IPS-NIHi7 (cell line): ENCODE measurements at regions not wholly inside any gene's neighbourhood (a gene's known extent, or its start where the extent isn't known, plus 50 kb on each side); places are given as distances from the start of the nearest gene placed in this dataset.
"Not testable (repeated sequence)": the region's sequence is repeated elsewhere in the genome, so short reads cannot be mapped to it uniquely, and the experiment has no call there.

ENCODE experiments used
- DNase-seq: peaks from one replicate; pipeline ENCODE4 v3.0.0; 2012; ENCODE audit warnings: mixed read lengths; ENCODE audit errors: extremely low spot score

DNA sequence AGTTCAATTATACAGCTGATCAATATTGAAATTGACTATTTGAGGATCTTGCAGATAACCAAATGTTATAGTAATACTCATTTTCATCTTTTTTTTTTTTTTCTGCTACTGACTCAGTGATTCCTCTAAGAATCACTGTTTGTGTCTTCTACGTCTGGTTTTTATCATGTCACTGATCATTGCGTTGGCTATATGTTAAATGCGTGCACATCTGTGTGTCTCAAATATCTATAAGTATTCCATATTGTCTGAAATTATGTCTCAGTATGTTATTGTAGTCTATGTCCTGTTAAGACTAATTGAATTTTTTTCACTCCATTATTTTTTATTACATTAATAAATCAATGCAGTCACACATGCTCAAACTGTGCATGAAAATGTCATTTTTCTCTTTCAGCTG is 200.5 kb downstream of the PCDH20 start:
- DNase-seq, result no peak

GRCh38 chr13:61214551-61214950 is 201.1 kb downstream of the PCDH20 start:
- no peak for DNase-seq

DNA sequence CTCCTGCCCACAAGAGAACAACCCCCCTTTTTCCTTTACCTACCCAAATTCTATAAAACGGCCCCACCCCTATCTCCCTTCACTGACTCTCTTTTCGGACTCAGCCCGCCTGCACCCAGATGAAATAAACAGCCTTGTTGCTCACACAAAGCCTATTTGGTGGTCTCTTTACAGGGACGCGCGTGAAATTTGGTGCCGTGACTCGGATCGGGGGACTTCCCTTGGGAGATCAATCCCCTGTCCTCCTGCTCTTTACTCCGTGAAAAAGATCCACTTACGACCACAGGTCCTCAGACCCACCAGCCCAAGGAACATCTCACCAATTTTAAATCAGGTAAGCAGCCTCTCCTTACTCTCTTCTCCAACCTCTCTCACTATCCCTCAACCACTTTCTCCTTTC is 209.8 kb downstream of the PCDH20 start:
- not testable (repeated sequence) for DNase-seq

GRCh38 chr13:61204025-61204424 is 211.6 kb downstream of the PCDH20 start:
- DNase-seq, result no peak

DNA sequence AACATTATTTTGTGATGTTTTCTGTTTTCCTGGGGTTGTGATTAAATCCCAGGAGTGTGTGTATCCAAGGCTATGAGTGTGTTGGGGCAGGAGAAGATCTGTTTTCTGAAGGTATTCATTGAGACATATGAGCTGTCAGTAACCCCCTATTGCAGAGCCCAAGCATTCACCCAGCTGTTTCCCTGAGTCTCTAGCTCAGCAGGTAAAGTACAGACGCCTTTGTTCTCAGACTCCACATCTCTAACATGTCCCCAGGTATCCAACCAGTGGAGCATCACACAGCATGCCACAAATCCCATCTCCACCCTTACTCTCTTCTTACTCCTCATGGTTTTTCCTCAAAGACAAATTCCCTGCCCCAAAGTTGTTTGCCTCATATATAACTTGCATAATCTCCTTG is 213.6 kb downstream of the PCDH20 start:
- peak; percentile 44 for DNase-seq

- no peak for DNase-seq
These were observed 222.8 kb downstream of the PCDH20 start for GRCh38 chr13:61192826-61193225.

DNA sequence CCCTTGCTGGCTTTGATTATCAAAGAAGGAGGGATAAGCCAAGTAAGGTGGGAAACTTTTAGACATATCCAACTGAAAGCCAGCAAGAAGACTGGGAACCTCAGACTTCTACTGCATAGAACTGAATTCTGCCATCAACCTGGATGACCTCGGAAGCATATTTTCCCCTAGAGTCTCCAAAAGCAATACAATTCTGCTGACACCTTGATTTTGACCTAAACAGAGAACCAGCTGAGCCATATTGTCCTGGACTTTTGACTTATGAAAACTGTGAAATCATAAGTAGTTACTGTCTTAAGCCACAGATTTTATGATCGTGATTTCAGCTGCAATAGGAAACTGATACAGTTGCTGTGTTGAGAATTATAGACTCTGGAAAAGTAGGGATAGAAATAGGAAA is 227.6 kb downstream of the PCDH20 start:
- DNase-seq, result no peak

GRCh38 chr13:61187471-61187870 is 228.2 kb downstream of the PCDH20 start:
- DNase-seq, result no peak

DNA sequence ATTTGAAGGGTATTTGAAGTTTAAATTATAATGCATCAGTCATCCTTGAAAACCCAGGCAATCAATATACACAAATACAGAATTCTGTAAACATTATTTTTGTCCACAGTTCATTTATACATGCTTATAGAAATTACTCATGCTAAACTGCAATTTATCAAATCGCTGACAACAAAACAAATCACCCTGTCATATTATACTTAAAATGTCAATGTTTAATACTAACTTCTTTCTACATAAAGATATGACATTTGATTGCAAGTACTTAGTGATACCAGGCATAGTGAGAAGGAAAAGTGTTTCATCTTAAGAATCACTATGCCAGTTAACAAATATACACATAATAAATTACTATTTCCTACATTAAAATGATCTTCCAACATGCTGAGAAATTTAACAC is 232.0 kb downstream of the PCDH20 start:
- no peak for DNase-seq

DNA sequence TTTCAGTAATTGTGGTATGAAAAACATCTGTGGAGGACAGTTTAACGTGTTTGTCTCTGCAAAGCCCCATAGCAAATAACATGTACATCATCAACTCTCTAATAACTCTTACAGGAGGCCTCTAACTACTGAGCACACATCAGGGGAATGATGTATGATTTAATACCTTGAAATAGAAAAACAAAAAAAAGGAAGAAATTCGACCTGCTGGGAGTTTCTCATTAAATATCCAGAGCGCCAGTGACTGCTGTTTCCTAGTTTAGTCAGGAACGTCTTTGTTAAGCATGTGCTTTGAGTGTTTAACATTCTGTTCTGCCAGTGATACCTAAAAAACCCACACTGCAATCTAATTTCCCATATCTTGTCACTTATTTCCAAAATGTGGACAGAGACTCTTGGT is 235.4 kb downstream of the PCDH20 start:
- no peak for DNase-seq

GRCh38 chr13:61179741-61180140 is 235.9 kb downstream of the PCDH20 start:
- DNase-seq, result no peak

DNA sequence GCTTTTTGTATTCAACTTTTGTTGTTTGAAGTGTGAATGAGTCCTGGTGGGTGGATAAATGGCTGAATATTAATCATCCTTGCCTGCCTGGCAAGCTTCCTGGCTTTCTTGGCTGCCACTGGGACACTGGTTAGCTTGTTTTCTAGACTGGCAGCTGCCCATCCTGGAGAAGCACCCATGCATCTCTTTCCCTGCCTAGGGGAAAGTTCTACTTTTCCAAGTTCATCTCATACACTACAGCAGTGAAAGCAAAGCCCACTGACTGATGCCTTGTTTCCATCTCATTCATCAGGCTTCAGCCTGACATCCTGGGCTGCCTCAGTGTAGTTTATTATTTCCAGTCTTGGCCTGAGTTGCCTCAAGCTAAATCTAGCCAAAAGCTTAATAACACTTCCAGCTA is 244.8 kb downstream of the PCDH20 start:
- DNase-seq, result no peak

GRCh38 chr13:61162636-61163035 is 253.0 kb downstream of the PCDH20 start:
- DNase-seq, result no peak

DNA sequence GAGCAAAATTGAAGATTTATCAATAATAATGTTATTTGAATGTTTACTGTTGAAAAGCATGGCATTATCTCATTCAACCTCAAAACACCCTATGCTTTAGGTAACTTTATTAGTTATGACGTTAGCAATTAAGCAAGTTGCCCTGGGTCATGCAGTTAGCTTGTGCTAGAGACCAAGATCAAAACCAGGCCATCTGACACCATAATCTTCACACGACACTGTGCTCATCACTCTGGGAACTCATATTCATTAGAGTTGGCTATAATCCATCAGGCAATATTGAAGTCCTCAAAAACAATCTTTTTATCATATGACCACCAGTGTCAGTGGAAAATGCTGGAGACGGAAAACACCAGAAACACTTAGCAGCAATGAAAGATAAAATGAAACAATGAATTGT is 253.5 kb downstream of the PCDH20 start:
- no peak for DNase-seq

GRCh38 chr13:61156753-61157152 is 258.9 kb downstream of the PCDH20 start:
- no peak for DNase-seq

DNA sequence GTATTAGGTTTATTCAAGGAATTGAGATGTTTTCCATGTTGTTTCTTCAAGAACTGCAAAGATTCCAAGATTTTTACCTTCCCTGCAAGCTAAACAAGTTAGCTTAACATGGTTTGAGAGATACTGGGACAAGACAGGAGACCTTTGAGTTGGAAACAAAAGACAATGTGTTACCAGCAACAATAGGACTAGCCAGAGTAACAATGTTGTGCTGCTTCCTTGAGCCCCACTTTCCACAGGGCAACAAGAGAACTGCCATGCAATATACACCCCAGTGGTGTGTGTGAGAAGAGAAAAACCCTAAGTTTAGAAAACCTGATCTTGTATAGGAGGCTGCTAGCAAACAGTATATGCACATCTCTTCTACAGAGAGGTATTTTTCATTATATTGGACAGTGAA is 264.6 kb downstream of the PCDH20 start:
- DNase-seq, result no peak

GRCh38 chr13:61149331-61149730 is 266.3 kb downstream of the PCDH20 start:
- DNase-seq, result no peak

DNA sequence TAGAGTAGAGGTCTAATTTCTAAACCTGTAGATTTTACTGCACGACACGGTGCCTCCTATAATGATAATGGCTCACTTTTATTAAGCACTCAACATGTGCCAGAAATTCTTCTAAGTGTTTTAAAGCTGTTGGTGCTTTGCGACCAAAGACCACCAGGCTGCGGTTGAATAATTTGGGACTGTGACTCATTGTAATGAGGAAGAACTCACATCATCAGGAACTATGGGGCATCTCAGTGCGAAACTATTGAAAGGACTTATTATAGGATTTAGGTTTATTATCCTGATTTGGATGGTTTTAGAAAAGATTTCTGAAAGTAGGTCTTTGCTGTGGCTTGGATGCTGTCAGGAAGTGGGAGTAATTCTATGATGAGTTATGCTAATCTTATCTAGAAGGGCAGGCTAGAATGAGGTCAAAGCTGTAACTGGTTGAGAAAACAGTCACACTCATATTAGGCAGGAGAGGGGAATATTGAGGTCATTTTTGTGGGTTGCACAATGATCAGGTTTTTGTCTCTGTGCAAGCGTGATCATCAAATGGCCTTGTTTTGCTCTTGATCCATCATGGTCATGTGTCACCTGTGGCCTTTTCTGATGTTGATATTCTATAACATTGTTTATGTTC is 266.8 kb downstream of the PCDH20 start:
- DNase-seq, result no peak

GRCh38 chr13:61148211-61148610 is 267.4 kb downstream of the PCDH20 start:
- DNase-seq, result no peak

GRCh38 chr13:61146571-61146970 is 269.1 kb downstream of the PCDH20 start:
- DNase-seq, result no peak

- no peak for DNase-seq
These were observed 269.5 kb downstream of the PCDH20 start for GRCh38 chr13:61146158-61146557.

DNA sequence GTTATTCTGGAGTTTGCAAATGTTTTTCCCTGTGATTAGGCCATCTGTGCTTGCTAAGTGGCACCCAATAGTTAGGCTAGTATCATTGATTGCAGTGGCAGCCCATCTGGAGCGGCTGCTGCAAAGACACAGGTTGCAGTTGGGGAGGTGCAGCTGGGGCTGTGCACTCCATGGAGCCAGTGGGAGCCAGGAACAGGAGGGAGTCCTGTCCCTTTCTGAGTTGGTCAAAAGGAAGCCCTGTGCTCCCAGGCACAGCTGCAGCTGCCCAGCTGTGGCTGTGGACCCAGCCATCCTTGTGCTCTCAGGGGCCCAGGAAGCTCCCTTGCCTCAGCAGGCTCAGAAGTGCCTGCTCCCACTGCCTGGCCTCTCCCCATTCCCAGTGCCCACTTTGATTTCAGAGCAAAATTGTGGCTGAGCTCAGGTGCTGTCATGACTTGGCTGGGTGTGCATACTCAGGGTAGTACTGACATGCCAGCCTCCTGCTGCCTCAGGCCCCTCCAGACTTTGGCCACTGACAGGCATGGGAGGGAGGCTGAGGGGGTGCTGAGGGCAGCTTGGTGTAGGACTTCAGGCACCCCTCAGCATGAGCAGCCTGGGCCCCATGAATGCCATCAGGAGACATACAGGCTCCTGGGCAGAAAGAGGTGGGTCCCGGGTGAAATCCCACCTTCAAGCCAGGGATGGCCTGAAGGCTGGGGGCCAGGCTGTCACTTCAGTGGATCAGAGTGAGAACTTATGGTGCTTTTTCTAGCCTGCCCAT is 270.6 kb downstream of the PCDH20 start:
- no peak for DNase-seq

- no peak for DNase-seq
These were observed 271.3 kb downstream of the PCDH20 start for GRCh38 chr13:61144301-61144700.

- DNase-seq, result no peak
These were observed 273.1 kb downstream of the PCDH20 start for GRCh38 chr13:61142506-61142905.
